SJCRH30 (cell line): ENCODE measurements at regions not wholly inside any gene's neighbourhood (a gene's known extent, or its start where the extent isn't known, plus 50 kb on each side); places are given as distances from the start of the nearest gene placed in this dataset.
"Not testable (repeated sequence)": the region's sequence is repeated elsewhere in the genome, so short reads cannot be mapped to it uniquely, and the experiment has no call there.

Source experiments
- DNase-seq, 2 experiments: peaks; one replicate each; pipeline ENCODE4 v3.0.0-alpha.2; 2015 to 2020
- H3K27ac ChIP-seq: fragments of 250-450 bp; sonication (Bioruptor Pico); 2 replicates; pipeline ENCODE4 v1.5.1; 2020; ENCODE audit warnings: mild to moderate bottlenecking, moderate library complexity
- H3K27me3 ChIP-seq: fragments of 250-450 bp; sonication (Bioruptor Pico); 2 replicates; pipeline ENCODE4 v1.5.1; 2020; ENCODE audit warnings: mild to moderate bottlenecking, moderate library complexity
- H3K36me3 ChIP-seq: fragments of 250-450 bp; sonication (Bioruptor Pico); 2 replicates; pipeline ENCODE4 v1.5.1; 2020; ENCODE audit warnings: mild to moderate bottlenecking, moderate library complexity
- H3K4me1 ChIP-seq: fragments of 250-450 bp; sonication (Bioruptor Pico); 2 replicates; pipeline ENCODE4 v1.5.1; 2020; ENCODE audit warnings: mild to moderate bottlenecking, moderate library complexity
- H3K4me3 ChIP-seq: fragments of 250-450 bp; sonication (Bioruptor Pico); 2 replicates; pipeline ENCODE4 v1.5.1; 2020; ENCODE audit warnings: mild to moderate bottlenecking, moderate library complexity
- H3K9me3 ChIP-seq: fragments of 250-450 bp; sonication (Bioruptor Pico); replicated peaks from 2 replicates; pipeline ENCODE4 v1.5.1; 2020; ENCODE audit warnings: mild to moderate bottlenecking, moderate library complexity

DNA sequence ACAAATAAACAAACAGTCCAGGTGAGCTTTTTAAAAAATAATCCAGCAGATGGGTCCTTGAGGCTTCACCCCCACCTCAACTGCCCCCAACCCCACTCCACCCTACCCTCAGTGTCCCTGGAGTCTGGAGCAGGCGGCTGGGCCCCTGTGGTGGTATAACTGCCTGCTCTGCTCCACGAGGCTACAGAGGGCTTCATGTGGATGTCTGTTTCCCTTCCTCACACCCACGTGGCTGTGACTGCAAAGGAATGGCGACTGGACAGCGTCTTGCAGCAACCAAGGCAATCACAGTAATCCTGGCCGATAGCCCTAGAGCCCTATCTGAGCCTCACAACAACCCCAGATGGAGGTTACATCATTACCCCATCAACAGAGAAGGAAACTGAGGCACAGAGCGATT is 76.5 kb downstream of the SLC2A10 start:
- Histone ChIP-seq H3K27me3 (no peaks in the 10 kb centered on the region), H3K36me3 (no peaks in the 10 kb centered on the region)
- no peak for DNase-seq

DNA sequence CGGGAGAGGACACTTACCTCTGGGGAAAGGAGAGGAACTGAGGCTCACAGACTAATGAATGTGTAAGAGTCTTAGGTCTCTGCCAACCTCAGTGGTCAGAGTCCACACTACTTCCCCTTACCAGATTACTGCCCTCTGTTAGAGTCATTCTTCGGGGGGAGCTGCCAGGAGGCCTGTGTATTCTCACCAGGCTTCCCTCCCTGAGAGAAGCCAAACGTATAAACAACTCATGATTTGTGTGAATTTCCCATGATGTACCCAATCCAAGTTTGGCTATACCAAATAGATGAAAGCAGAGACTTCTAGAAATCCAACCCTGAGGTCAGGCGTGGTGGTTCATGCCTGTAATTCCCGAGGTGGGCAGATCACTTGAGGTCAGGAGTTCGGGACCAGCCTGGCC is 77.1 kb downstream of the SLC2A10 start:
- Histone ChIP-seq H3K27me3 (no peaks in the 10 kb centered on the region), H3K27ac (no peak overlapping the region), H3K4me3 (no peak overlapping the region), H3K36me3 (no peaks in the 10 kb centered on the region), H3K9me3 (no peaks in the 10 kb centered on the region), H3K4me1 (peaks cover 55% of the 10 kb centered on the region)
- DNase-seq: no peak

More for the DNA sequence above, 76.5 kb downstream of the SLC2A10 start:
- peaks cover 49% of the 10 kb centered on the region for H3K4me1 ChIP-seq
- H3K4me3 ChIP-seq: no peak overlapping the region
- H3K9me3 ChIP-seq: no peaks in the 10 kb centered on the region
- no peak overlapping the region for H3K27ac ChIP-seq

GRCh38 chr20:46787991-46788762 is 78.7 kb downstream of the SLC2A10 start:
- Histone ChIP-seq H3K27ac (peak overlapping the region; percentile 40), H3K36me3 (no peaks in the 10 kb centered on the region), H3K4me1 (peaks cover 58% of the 10 kb centered on the region), H3K9me3 (no peaks in the 10 kb centered on the region), H3K27me3 (no peaks in the 10 kb centered on the region), H3K4me3 (peak overlapping the region; percentile 26)
- DNase-seq: peak; percentile 99

GRCh38 chr20:46788763-46789091 is 79.3 kb downstream of the SLC2A10 start:
- H3K9me3 ChIP-seq, H3K4me3 ChIP-seq, DNase-seq, H3K27me3 ChIP-seq, H3K27ac ChIP-seq, H3K36me3 ChIP-seq: not testable (repeated sequence)
- H3K4me1 ChIP-seq: peaks cover 57% of the 10 kb centered on the region

- Histone ChIP-seq H3K27ac (no peak overlapping the region), H3K9me3 (no peaks in the 10 kb centered on the region), H3K36me3 (no peaks in the 10 kb centered on the region), H3K4me1 (peaks cover 55% of the 10 kb centered on the region), H3K4me3 (no peak overlapping the region), H3K27me3 (no peaks in the 10 kb centered on the region)
- DNase-seq: no peak
These were observed 80.0 kb downstream of the SLC2A10 start for GRCh38 chr20:46789339-46790028.

GRCh38 chr20:46791722-46792416 is 82.4 kb downstream of the SLC2A10 start:
- no peak overlapping the region for H3K4me3 ChIP-seq
- DNase-seq: peak in 1 of 2 experiments; percentile 63
- H3K27me3 ChIP-seq: no peaks in the 10 kb centered on the region
- no peaks in the 10 kb centered on the region for H3K9me3 ChIP-seq
- no peaks in the 10 kb centered on the region for H3K36me3 ChIP-seq
- H3K4me1 ChIP-seq: peaks cover 45% of the 10 kb centered on the region
- no peak overlapping the region for H3K27ac ChIP-seq

DNA sequence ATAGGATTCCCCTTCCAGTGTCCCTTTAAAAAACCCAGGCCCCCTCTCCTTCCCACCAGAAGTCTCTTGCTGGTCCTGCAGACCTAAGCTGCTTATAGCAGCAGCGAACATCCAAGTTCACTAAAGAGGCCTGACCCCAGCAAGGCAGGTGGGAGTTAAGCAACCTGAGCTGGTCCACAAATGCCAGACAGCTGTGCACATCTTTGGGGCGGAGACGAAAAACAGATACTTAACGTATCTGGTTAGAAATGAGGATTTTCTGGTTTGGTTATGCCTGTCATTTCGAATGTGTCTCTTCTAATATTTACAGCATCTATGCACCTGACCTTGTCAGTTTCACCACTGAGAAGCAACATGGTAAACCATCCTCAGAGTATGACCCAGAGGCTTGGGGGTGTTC is 87.8 kb downstream of the SLC2A10 start:
- peak overlapping the region; percentile 29 for H3K27ac ChIP-seq
- H3K9me3 ChIP-seq: no peaks in the 10 kb centered on the region
- H3K4me3 ChIP-seq: no peak overlapping the region
- H3K27me3 ChIP-seq: no peaks in the 10 kb centered on the region
- DNase-seq: peak; percentile 92 to 98
- no peaks in the 10 kb centered on the region for H3K36me3 ChIP-seq
- H3K4me1 ChIP-seq: peaks cover 41% of the 10 kb centered on the region

DNA sequence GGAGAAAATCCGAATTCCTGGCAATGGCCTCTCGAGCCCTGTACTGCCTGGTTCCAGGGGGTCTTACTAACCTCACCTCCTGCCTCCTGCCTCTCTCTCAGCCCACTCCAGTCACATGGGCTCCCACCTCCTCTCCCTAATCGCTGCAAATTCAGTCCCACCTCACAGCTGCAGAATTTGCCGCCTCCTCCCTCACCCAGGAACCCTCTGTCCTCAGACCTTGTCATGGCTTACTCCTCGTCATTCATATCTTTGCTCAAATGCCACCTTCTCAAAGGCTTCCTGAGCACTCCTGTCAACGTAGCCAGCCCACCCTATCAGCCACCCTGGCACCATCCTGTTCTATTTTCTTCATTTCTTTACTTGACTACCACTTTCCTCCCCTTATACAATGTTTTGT is 89.0 kb downstream of the SLC2A10 start:
- H3K27me3 ChIP-seq: no peaks in the 10 kb centered on the region
- H3K4me3 ChIP-seq: no peak overlapping the region
- no peak overlapping the region for H3K27ac ChIP-seq
- no peak for DNase-seq
- peaks cover 46% of the 10 kb centered on the region for H3K4me1 ChIP-seq
- no peaks in the 10 kb centered on the region for H3K36me3 ChIP-seq
- no peaks in the 10 kb centered on the region for H3K9me3 ChIP-seq

GRCh38 chr20:46799781-46800408 is 90.4 kb downstream of the SLC2A10 start:
- peak in 1 of 2 experiments; percentile 53 for DNase-seq
- Histone ChIP-seq H3K9me3 (no peaks in the 10 kb centered on the region), H3K36me3 (no peaks in the 10 kb centered on the region), H3K4me3 (no peak overlapping the region), H3K27ac (no peak overlapping the region), H3K4me1 (peaks cover 49% of the 10 kb centered on the region), H3K27me3 (no peaks in the 10 kb centered on the region)

GRCh38 chr20:46800409-46800804 is 91.0 kb downstream of the SLC2A10 start:
- H3K4me3 ChIP-seq: no peak overlapping the region
- H3K27ac ChIP-seq: no peak overlapping the region
- peaks cover 49% of the 10 kb centered on the region for H3K4me1 ChIP-seq
- no peaks in the 10 kb centered on the region for H3K9me3 ChIP-seq
- no peaks in the 10 kb centered on the region for H3K36me3 ChIP-seq
- no peak for DNase-seq
- H3K27me3 ChIP-seq: no peaks in the 10 kb centered on the region

DNA sequence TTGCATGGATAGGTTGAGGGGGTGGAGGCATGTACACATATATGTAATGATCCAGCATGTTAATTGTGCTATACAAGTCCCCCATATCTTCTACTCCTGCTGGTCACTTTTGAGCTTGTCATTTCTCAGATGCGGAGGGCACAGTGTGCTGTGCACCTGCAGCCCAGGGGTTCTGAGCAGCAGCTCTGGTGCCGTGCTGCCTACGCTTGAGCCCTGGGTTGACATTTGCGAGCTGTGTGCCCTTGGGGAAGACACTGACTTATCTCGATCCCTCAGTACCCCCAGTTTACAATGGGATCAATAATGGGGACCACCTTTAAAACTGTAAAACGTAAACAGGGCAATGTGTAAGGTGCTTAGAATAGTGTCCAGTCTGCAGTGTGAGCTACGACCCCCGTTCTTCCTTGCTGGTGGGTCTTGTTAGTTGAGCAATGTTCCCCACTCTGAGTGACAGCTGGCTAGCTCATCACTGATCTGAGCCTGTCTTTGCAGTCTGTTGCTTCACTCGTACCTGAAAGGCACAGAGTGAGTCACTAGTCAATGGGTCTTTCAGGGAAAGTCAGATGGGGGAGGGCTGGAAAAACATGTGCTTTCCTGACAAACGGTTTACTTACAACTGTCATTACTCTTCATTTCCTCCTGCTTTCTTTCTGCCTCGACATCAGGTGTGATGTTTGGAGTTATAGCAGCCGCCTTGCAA is 91.7 kb downstream of the SLC2A10 start:
- Histone ChIP-seq H3K27me3 (no peaks in the 10 kb centered on the region), H3K36me3 (no peaks in the 10 kb centered on the region), H3K27ac (no peak overlapping the region), H3K4me1 (peaks cover 52% of the 10 kb centered on the region), H3K4me3 (no peak overlapping the region), H3K9me3 (no peaks in the 10 kb centered on the region)
- no peak for DNase-seq

GRCh38 chr20:46802722-46803121 is 91.9 kb upstream of the EYA2 start:
- Histone ChIP-seq H3K4me1 (peaks cover 41% of the 10 kb centered on the region), H3K27me3 (no peaks in the 10 kb centered on the region), H3K36me3 (no peaks in the 10 kb centered on the region), H3K27ac (peak overlapping the region; percentile 34), H3K4me3 (no peak overlapping the region), H3K9me3 (no peaks in the 10 kb centered on the region)
- DNase-seq: peak; percentile 78 to 86

- Histone ChIP-seq H3K27me3 (no peaks in the 10 kb centered on the region), H3K4me1 (peaks cover 40% of the 10 kb centered on the region), H3K27ac (peak overlapping the region; percentile 34), H3K4me3 (no peak overlapping the region), H3K36me3 (no peaks in the 10 kb centered on the region), H3K9me3 (no peaks in the 10 kb centered on the region)
- DNase-seq: no peak
These were observed 91.3 kb upstream of the EYA2 start for GRCh38 chr20:46803123-46804020.

DNA sequence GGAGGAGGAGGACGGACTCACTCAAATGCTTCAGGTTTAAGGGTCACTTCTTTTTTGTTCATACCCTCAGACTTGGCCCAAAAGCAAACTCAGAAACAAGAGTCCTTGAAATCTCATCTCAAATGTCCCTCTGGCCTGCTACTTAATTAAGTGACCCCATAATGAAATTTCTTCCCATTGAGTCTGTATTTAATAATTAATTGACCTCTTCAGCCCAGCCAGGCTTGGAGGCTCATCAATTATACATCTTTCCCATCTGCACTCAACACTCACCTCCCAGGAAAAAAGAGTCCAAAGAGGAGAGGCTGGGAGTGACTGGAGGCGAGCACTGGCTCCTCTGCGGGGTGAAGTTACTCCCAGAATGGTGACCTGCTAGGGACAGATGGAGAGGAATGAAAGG is 90.5 kb upstream of the EYA2 start:
- no peak overlapping the region for H3K27ac ChIP-seq
- H3K4me1 ChIP-seq: peaks cover 48% of the 10 kb centered on the region
- no peak for DNase-seq
- H3K9me3 ChIP-seq: no peaks in the 10 kb centered on the region
- H3K4me3 ChIP-seq: no peak overlapping the region
- no peaks in the 10 kb centered on the region for H3K27me3 ChIP-seq
- no peaks in the 10 kb centered on the region for H3K36me3 ChIP-seq
